ENCODE measurements at regions not wholly inside any gene's neighbourhood (a gene's known extent, or its start where the extent isn't known, plus 50 kb on each side); places are given as distances from the start of the nearest gene placed in this dataset.

GRCh38 chr12:126982707-126983106, 1284.3 kb upstream of the TMEM132C start:
- TF ChIP-seq GATA3 (IDR thresholded peaks at IDR 0.05; ENCODE audit: low read depth, low read length) (no peak), GATA2 (IDR thresholded peaks at IDR 0.05; ENCODE audit: low read depth, low read length) (no peak)

Measured in SH-SY5Y (cell line).